Spleen (tissue), 11 donors: ENCODE measurements at regions not wholly inside any gene's neighbourhood (a gene's known extent, or its start where the extent isn't known, plus 50 kb on each side); places are given as distances from the start of the nearest gene placed in this dataset.
"Not testable (repeated sequence)": the region's sequence is repeated elsewhere in the genome, so short reads cannot be mapped to it uniquely, and the experiment has no call there.

ENCODE experiments used
- DNase-seq: peaks from one replicate; pipeline ENCODE4 v3.0.0-alpha.2; 2020
- H3K27ac ChIP-seq, 8 donors: fragments of 200-600 bp; sonication (generic) in 7 of 8; 1 replicate in 4 of 8; 2 replicates in 4 of 8; pipeline versions ENCODE4 v1.5.0 to v1.8.0; 2016 to 2021; ENCODE audit warnings: inconsistent platforms in 4 of 8, mild to moderate bottlenecking in 4 of 8, moderate library complexity in 1 of 8
- H3K27me3 ChIP-seq, 7 donors: fragments of 200-600 bp; sonication (generic) in 6 of 7; replicated peaks in 1 of 7; 1 replicate in 4 of 7; 2 replicates in 3 of 7; pipeline versions ENCODE4 v1.5.0 to v1.8.0; 2016 to 2021; ENCODE audit warnings: inconsistent platforms in 3 of 7, mild to moderate bottlenecking in 1 of 7
- H3K36me3 ChIP-seq, 6 donors: fragments of 200-600 bp; sonication (generic) in 5 of 6; 1 replicate in 4 of 6; 2 replicates in 2 of 6; pipeline versions ENCODE4 v1.5.0 to v1.8.0; 2016 to 2021; ENCODE audit warnings: inconsistent platforms in 2 of 6
- H3K4me1 ChIP-seq, 6 donors: fragments of 200-600 bp; sonication (generic) in 5 of 6; 1 replicate in 3 of 6; 2 replicates in 3 of 6; pipeline versions ENCODE4 v1.5.0 to v1.8.0; 2016 to 2021; ENCODE audit warnings: inconsistent platforms in 3 of 6
- H3K4me3 ChIP-seq, 8 donors: fragments of 200-600 bp; sonication (generic) in 7 of 8; 1 replicate in 4 of 8; 2 replicates in 4 of 8; pipeline versions ENCODE4 v1.5.0 to v1.8.0; 2016 to 2021; ENCODE audit warnings: inconsistent platforms in 4 of 8, mild to moderate bottlenecking in 4 of 8, moderate library complexity in 2 of 8
- H3K9me3 ChIP-seq, 8 donors: fragments of 200-600 bp; sonication (generic) in 7 of 8; 1 replicate in 4 of 8; 2 replicates in 4 of 8; pipeline versions ENCODE4 v1.5.0 to v1.8.0; 2016 to 2021; ENCODE audit warnings: inconsistent platforms in 4 of 8
- CTCF ChIP-seq, 11 experiments: fragments of 200-600 bp in 7 of 11; fragments of 450-650 bp in 4 of 11; sonication (generic) in 4 of 11; IDR thresholded peaks in 8 of 11; conservative IDR thresholded peaks in 3 of 11; 1 replicate in 7 of 11; 2 replicates in 4 of 11; pipeline versions ENCODE4 v1.4.0 to v1.8.0; 2016 to 2021; ENCODE audit warnings: antibody characterized with exemption in 11 of 11, inconsistent platforms in 4 of 11, mild to moderate bottlenecking in 1 of 11
- POLR2A ChIP-seq, 3 donors: fragments of 450-650 bp; IDR thresholded peaks; one replicate each; pipeline ENCODE4 v1.5.1; 2017; ENCODE audit warnings: antibody characterized with exemption in 3 of 3, mild to moderate bottlenecking in 1 of 3
- POLR2AphosphoS5 ChIP-seq, 3 donors: sonication (generic); formaldehyde crosslinking; IDR thresholded peaks; one replicate each; pipeline ENCODE4 v1.5.1; 2017; ENCODE audit warnings: antibody characterized with exemption in 3 of 3
- WGBS, 5 donors: extraction: QIAGEN DNeasy Blood & Tissue Kit in 3 of 5; methylation state at CpG; one replicate each; pipeline versions ENCODE4 v1.1.5 to v1.1.7; 2013 to 2018; 5-methylcytosine and 5-hydroxymethylcytosine counted together
- intact Hi-C: fragments of 100-400 bp; cut with DNase I; formaldehyde crosslinking; loops from one replicate; pipeline ENCODE4 v1.15.0; 2023; ENCODE audit warnings: low total_unique reads
- donor health status: healthy with polysubstance abuse.
- donor health status: DM: no; HTN: no; CAD: no; lungs with moderate emphysema.
- donor health status: DM: no; HTN: no; CAD: no.
- donor health status: Bipolar disorder and iron deficiency.
- donor health status: healthy.
- donor health status: DM: no; HTN: no; CAD: no.
- donor health status: DM: yes; HTN: yes; CAD: no.

- H3K27me3 ChIP-seq: no peaks in the 10 kb centered on the region
- WGBS, 5 donors: 80 to 91% (median 86%) methylated on average over 2 of the region's 2 CpGs
- intact Hi-C loops: no loop called here
- no peak overlapping the region for H3K4me3 ChIP-seq
- H3K9me3 ChIP-seq: no peaks in the 10 kb centered on the region
- no peaks in the 10 kb centered on the region for H3K36me3 ChIP-seq
- no peak overlapping the region for H3K27ac ChIP-seq
- TF ChIP-seq POLR2A (IDR thresholded peaks at IDR 0.05) (no peak), POLR2AphosphoS5 (IDR thresholded peaks at IDR 0.05) (no peak), CTCF (IDR thresholded peaks at IDR 0.05 in 8 of 11, conservative IDR thresholded peaks at IDR 0.05 in 3 of 11) (no peak)
- DNase-seq: no peak
- peaks cover 0 to 5% (median 0%) of the 10 kb centered on the region in 6 donors for H3K4me1 ChIP-seq
Measured at GRCh38 chr1:199029401-199029800, 390.6 kb downstream of the PTPRC start.

- 71 to 82% (median 79%) methylated on average over 2 of the region's 2 CpGs for WGBS, 5 donors
- Histone ChIP-seq H3K27me3 (no peaks in the 10 kb centered on the region), H3K9me3 (no peaks in the 10 kb centered on the region), H3K4me1 (peaks cover 0 to 9% (median 0%) of the 10 kb centered on the region in 6 donors), H3K4me3 (no peak overlapping the region), H3K27ac (no peak overlapping the region), H3K36me3 (no peaks in the 10 kb centered on the region)
- intact Hi-C loops: no loop called here
- no peak for DNase-seq
- TF ChIP-seq CTCF (IDR thresholded peaks at IDR 0.05 in 8 of 11, conservative IDR thresholded peaks at IDR 0.05 in 3 of 11) (no peak), POLR2AphosphoS5 (IDR thresholded peaks at IDR 0.05) (no peak), POLR2A (IDR thresholded peaks at IDR 0.05) (no peak)
Measured at GRCh38 chr1:199029855-199030254, 391.0 kb downstream of the PTPRC start.

- intact Hi-C loops, H3K4me3 ChIP-seq: not testable (repeated sequence)
- 73 to 98% (median 97%) methylated on average over 2 of the region's 2 CpGs for WGBS, 5 donors
Measured at GRCh38 chr1:199030541-199030940, 391.7 kb downstream of the PTPRC start.

GRCh38 chr1:199031170-199031569 lies 392.3 kb downstream of the PTPRC start:
- H3K9me3 ChIP-seq, H3K36me3 ChIP-seq, DNase-seq, H3K4me3 ChIP-seq, intact Hi-C loops, H3K27me3 ChIP-seq, H3K4me1 ChIP-seq, H3K27ac ChIP-seq: not testable (repeated sequence)
- 60 to 84% (median 65%) methylated on average over 1 of the region's 1 CpG for WGBS, 5 donors

More at GRCh38 chr1:199030541-199030940, 391.7 kb downstream of the PTPRC start:
- H3K9me3 ChIP-seq, H3K4me1 ChIP-seq, H3K36me3 ChIP-seq, H3K27ac ChIP-seq, H3K27me3 ChIP-seq, DNase-seq: not testable (repeated sequence)

GRCh38 chr1:199032479-199032878 lies 393.6 kb downstream of the PTPRC start:
- 64 to 84% (median 77%) methylated on average over 3 of the region's 3 CpGs for WGBS, 5 donors
- H3K27ac ChIP-seq, DNase-seq, H3K36me3 ChIP-seq, H3K9me3 ChIP-seq, intact Hi-C loops, H3K4me3 ChIP-seq, H3K4me1 ChIP-seq, H3K27me3 ChIP-seq: not testable (repeated sequence)

GRCh38 chr1:199033661-199034060 lies 394.8 kb downstream of the PTPRC start:
- H3K27ac ChIP-seq: no peak overlapping the region

More at GRCh38 chr1:199033661-199034060, 394.8 kb downstream of the PTPRC start:
- no peak overlapping the region for H3K4me3 ChIP-seq
- no peaks in the 10 kb centered on the region for H3K36me3 ChIP-seq
- no peaks in the 10 kb centered on the region for H3K9me3 ChIP-seq
- no peaks in the 10 kb centered on the region for H3K27me3 ChIP-seq
- H3K4me1 ChIP-seq: peaks cover 0 to 9% (median 0%) of the 10 kb centered on the region in 6 donors
- intact Hi-C loops: no loop called here
- TF ChIP-seq POLR2A (IDR thresholded peaks at IDR 0.05) (no peak), POLR2AphosphoS5 (IDR thresholded peaks at IDR 0.05) (no peak), CTCF (IDR thresholded peaks at IDR 0.05 in 8 of 11, conservative IDR thresholded peaks at IDR 0.05 in 3 of 11) (no peak)
- DNase-seq: no peak
